Kidney (tissue), 13 donors: ENCODE measurements at regions not wholly inside any gene's neighbourhood (a gene's known extent, or its start where the extent isn't known, plus 50 kb on each side); places are given as distances from the start of the nearest gene placed in this dataset.

Experiments used
- DNase-seq, 5 donors: peaks; one replicate each; pipeline ENCODE4 v3.0.0-alpha.2; 2013 to 2020
- FAIRE-seq: peaks from 2 replicates; lab custom pipeline; 2012; peaks lifted over from hg19 to GRCh38; lab: Jason Lieb, UNC
- H3K27ac ChIP-seq, 2 donors: one replicate each; pipeline ENCODE4 v1.7.0; 2013; ENCODE audit warnings: low read depth in 2 of 2, low read length in 2 of 2, inconsistent platforms in 1 of 2
- H3K27me3 ChIP-seq: one replicate; pipeline ENCODE4 v1.7.1; 2013; ENCODE audit warnings: low read length, inconsistent platforms; ENCODE audit not compliant: control insufficient read depth, insufficient read depth
- H3K36me3 ChIP-seq, 3 donors: one replicate each; pipeline versions ENCODE4 v1.7.0 to v1.7.1; 2013; ENCODE audit warnings: low read length in 3 of 3, control low read depth in 1 of 3, inconsistent platforms in 1 of 3; ENCODE audit not compliant: insufficient read depth in 3 of 3, control insufficient read depth in 2 of 3
- H3K4me1 ChIP-seq, 3 donors: one replicate each; pipeline versions ENCODE4 v1.7.0 to v1.7.1; 2013; ENCODE audit warnings: low read length in 3 of 3, inconsistent platforms in 1 of 3, low read depth in 1 of 3; ENCODE audit not compliant: control insufficient read depth in 2 of 3, insufficient read depth in 2 of 3
- H3K4me3 ChIP-seq, 3 donors: one replicate each; pipeline versions ENCODE4 v1.7.0 to v1.8.1; 2013; ENCODE audit warnings: low read length in 3 of 3, control low read depth in 1 of 3, inconsistent platforms in 1 of 3
- H3K9ac ChIP-seq, 3 donors: one replicate each; pipeline versions ENCODE4 v1.7.0 to v1.7.1; 2013; ENCODE audit warnings: low read length in 3 of 3, control low read depth in 1 of 3, inconsistent platforms in 1 of 3
- H3K9me3 ChIP-seq, 3 donors: one replicate each; pipeline versions ENCODE4 v1.7.0 to v1.7.1; 2013; ENCODE audit warnings: low read length in 3 of 3, control low read depth in 1 of 3, inconsistent platforms in 1 of 3; ENCODE audit not compliant: control insufficient read depth in 2 of 3, insufficient read depth in 1 of 3
- intact Hi-C: fragments of 100-400 bp; cut with DNase I; formaldehyde crosslinking; loops from one replicate; pipeline ENCODE4 v1.11.1; 2022
- TF ChIP-seq, protein P1 (sequence below): IDR thresholded peaks from 3 replicates; pipeline ENCODE4 v1.5.1; 2012; ENCODE audit warnings: mild to moderate bottlenecking, moderate library complexity, borderline replicate concordance; ENCODE audit not compliant: insufficient read depth; ENCODE audit errors: extremely low read depth
- donor health status: control.
- donor health status: control.
- donor health status: control.
- donor health status: control.
- donor health status: control.
- donor health status: DM: yes; HTN: yes; CAD: no.
- donor health status: Normal renal cell carcinoma (clear cell type).

DNA sequence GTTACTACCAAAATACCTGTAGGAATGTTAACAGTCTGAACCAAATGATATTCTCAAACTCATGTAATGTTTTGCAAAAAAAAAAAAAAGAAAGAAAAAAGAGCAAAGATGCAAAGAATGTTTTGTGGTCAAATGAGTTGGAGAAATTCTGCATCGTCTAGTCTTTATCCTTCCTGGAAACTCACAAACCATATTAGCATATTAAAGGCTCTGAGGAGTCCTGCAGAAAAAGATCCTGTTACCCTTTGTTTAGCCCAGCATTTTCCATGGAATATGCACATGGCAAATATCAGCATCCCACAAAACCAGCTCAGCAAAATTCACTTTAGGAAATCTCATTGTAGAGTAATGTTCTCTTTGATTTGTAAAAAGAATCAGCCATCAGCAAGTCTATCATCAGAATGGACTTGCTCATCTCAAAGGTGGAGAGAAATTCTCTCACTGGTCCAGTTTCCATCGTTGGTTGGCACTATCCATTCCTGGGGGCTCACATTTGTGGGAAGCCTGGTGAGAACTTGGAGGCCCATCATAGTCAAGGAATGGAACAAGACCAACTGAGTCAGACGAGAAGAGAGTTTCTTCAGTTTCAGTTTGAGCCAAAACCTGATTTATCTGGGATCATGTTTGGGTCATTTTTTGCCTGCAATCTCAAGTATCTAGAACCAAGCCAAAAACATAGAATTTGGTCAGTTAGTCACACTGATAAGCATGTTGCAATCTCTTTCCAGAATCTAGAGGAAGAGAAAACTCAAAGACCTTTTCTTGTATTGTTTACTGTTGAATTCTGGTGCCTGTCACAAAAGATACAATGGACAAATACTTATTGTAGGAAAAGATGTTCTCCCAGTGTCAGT is 129.8 kb downstream of the TBX5 start:
- intact Hi-C loops = no loop called here
- no peaks in the 10 kb centered on the region for H3K9me3 ChIP-seq
- H3K9ac ChIP-seq = no peak overlapping the region
- FAIRE-seq (no peak), DNase-seq (no peak)
- no peaks in the 10 kb centered on the region for H3K27me3 ChIP-seq
- no peak overlapping the region for H3K27ac ChIP-seq
- no peaks in the 10 kb centered on the region for H3K4me1 ChIP-seq
- no peaks in the 10 kb centered on the region for H3K36me3 ChIP-seq
- TF ChIP-seq, protein P1, sequence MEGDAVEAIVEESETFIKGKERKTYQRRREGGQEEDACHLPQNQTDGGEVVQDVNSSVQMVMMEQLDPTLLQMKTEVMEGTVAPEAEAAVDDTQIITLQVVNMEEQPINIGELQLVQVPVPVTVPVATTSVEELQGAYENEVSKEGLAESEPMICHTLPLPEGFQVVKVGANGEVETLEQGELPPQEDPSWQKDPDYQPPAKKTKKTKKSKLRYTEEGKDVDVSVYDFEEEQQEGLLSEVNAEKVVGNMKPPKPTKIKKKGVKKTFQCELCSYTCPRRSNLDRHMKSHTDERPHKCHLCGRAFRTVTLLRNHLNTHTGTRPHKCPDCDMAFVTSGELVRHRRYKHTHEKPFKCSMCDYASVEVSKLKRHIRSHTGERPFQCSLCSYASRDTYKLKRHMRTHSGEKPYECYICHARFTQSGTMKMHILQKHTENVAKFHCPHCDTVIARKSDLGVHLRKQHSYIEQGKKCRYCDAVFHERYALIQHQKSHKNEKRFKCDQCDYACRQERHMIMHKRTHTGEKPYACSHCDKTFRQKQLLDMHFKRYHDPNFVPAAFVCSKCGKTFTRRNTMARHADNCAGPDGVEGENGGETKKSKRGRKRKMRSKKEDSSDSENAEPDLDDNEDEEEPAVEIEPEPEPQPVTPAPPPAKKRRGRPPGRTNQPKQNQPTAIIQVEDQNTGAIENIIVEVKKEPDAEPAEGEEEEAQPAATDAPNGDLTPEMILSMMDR = no peak
- H3K4me3 ChIP-seq = no peak overlapping the region

DNA sequence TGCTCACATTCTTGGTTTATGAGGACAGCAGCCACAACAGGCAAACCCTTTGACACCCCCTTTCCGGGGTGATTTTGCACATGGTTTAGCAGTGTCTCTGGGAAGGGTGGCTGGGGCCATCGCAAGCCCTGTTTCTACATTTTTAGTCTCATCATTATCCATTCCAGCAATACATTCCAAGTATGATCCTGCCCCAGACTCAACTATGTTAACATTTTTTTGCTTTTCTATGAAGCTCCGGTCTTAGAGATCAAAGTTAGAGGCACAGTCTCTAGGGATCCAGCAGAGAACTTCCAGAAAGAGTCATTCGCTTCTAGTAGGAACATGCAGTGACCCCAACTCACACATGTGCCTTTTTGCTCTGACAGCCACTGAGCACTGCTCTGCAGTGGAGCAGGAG is 130.9 kb downstream of the TBX5 start:
- no peaks in the 10 kb centered on the region for H3K27me3 ChIP-seq
- FAIRE-seq = no peak

DNA sequence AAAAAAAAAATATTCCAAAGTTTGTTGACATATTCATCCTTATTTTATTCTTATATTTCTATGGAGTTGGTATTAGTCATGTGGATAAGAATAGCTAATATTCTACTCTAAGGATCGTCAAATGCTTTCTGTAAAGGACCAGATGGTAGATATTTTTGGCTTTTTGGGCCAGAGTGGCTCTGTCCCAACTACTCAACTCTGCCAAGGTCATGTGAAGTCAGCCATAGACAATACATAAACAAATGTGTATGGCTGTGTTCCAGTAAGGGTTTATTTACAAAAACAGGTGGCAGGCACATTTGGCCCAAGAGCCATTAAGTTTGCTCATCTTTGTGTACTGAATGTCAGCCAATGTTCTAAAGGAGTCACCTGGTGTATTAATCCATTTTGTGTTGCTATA is 131.8 kb downstream of the TBX5 start:
- Histone ChIP-seq H3K27me3 (no peaks in the 10 kb centered on the region), H3K36me3 (no peaks in the 10 kb centered on the region), H3K9ac (no peak overlapping the region), H3K27ac (no peak overlapping the region), H3K9me3 (no peaks in the 10 kb centered on the region), H3K4me1 (no peaks in the 10 kb centered on the region), H3K4me3 (no peak overlapping the region)
- FAIRE-seq (no peak), DNase-seq (no peak)
- TF ChIP-seq, protein P1 = no peak
- intact Hi-C loops = no loop called here

More for the DNA sequence above, 130.9 kb downstream of the TBX5 start:
- no peak overlapping the region for H3K27ac ChIP-seq
- H3K4me3 ChIP-seq = no peak overlapping the region
- H3K9me3 ChIP-seq = no peaks in the 10 kb centered on the region
- intact Hi-C loops = no loop called here
- no peak for DNase-seq
- no peaks in the 10 kb centered on the region for H3K4me1 ChIP-seq
- H3K9ac ChIP-seq = no peak overlapping the region
- no peaks in the 10 kb centered on the region for H3K36me3 ChIP-seq
- TF ChIP-seq, protein P1 = no peak
